ENCODE measurements at regions not wholly inside any gene's neighbourhood (a gene's known extent, or its start where the extent isn't known, plus 50 kb on each side); places are given as distances from the start of the nearest gene placed in this dataset.
"Not testable (repeated sequence)": the region's sequence is repeated elsewhere in the genome, so short reads cannot be mapped to it uniquely, and the experiment has no call there.

DNA sequence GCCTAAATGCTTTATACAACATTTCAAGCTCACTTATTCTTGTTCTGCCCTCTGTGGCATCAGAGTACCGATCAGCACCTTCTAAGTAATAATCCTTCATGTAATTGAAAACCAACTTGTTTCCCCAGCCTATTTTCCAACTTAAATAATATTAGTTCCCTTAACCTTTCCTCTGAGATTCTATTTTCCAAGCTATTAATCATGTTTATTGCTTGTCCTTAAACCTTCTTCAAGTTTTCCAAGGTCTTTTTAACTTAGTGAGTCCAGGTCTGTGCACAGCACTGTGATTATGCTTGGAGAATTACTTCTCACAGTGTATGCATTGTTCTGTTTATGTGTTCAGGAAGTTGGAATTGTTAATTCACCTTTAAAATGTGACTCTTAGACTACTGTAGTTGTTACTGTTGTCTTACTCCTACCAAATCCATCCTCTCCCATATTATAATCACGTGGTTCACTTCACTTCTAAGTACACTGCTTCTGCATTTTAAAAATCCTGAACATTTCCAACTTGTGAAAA lies 1039.3 kb upstream of the FOXG1 start:
- no peak for DNase-seq (ENCODE audit: low read depth in 2 of 2)

DNA sequence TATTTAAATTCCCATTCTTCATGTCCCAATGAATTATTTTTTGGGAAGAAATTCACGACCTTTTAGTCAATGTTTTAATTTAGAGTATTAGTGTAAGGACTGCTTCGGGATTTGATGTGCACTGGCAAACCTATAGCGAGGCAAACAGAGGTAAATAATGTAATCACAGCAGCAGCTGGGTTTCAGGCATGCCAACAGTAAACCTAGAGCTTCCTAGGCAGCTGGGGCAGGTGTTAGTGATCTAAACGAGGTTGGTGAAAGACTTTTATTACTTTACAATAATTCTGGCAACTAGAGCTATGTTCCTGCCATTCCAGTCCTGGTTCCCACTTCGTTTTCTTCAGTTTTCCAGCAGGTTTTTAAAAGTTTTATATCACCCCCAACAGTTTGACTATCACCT lies 1036.4 kb upstream of the FOXG1 start:
- DNase-seq (ENCODE audit: low read depth in 2 of 2) = no peak

DNA sequence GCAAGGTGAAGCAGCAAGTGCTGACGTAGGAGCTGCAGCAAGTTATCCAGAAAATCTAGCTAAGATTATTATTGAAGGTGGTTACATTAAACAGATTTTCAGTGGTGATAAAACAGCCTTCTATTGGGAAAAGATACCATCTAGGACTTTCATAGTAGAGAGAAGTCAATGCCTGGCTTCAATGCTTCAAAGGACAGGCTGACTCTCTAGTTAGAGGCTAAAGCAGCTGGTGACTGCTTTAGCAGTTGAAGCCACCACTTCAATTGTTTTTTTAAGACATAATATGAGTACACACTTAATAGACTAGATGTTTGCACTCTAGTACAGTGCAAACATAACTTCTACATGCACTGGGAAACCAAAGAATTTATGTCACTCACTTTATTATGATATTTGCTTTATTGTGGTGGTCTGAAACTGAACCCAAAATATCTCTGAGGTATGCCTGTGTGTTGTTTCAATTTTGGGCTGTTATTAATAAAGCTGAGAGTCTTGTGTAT lies 1026.9 kb upstream of the FOXG1 start:
- no peak for DNase-seq (ENCODE audit: low read depth in 2 of 2)

DNA sequence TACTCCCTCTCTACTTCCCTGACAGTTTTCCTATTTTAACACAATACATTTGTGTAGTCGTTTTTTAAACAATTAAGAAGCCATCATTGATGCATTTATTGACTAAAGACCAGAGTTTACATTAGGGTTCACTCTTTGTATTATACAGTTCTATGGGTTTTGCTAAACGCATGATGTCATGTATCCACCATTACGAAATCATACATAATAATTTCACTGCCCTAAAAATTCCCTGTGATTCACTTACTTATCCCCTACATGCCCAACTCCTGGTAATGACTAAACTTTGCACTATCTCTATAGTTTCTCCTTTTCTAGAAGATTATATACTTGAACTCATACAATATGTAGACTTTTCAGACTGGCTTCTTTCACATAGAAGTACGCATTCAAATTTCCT lies 1016.5 kb upstream of the FOXG1 start:
- DNase-seq (ENCODE audit: low read depth in 2 of 2) = no peak

DNA sequence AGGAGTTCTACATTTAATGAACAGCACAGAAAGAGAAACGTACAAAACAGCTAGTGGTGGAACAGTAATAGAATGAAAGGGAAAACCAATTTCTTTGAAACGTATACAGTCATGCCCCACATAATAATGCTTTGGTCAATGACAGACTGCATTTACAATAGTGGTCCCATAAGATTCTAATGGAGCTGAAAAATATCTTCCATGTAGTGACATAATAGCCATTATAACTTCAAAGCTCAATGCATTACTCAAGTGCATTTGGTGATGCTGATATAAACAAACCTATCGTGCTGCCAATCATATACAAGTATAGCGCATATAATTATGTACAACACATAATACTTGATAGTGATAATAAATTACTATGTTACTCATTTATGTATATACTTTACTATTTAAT lies 1008.9 kb upstream of the FOXG1 start:
- DNase-seq (ENCODE audit: low read depth in 2 of 2) = not testable (repeated sequence)

DNA sequence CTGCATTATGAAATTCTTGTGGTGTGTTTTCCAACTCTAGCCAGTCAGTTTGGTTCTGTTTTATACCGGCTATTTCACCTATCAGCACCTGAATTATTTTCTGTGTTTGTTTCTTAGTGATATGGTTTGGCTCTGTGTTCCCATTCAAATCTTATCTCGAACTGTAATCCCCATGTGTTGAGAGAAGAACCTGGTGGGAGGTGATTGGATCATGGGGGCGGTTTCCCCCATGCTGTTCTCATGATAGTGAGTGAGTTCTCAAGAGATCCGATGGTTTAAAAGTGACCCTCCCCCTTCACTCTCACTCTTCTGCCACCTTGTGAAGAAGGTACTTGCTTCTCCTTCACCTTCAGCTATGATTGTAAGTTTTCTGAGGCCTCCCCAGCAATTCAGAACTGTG lies 1006.2 kb upstream of the FOXG1 start:
- DNase-seq (ENCODE audit: low read depth in 2 of 2) = not testable (repeated sequence)

DNA sequence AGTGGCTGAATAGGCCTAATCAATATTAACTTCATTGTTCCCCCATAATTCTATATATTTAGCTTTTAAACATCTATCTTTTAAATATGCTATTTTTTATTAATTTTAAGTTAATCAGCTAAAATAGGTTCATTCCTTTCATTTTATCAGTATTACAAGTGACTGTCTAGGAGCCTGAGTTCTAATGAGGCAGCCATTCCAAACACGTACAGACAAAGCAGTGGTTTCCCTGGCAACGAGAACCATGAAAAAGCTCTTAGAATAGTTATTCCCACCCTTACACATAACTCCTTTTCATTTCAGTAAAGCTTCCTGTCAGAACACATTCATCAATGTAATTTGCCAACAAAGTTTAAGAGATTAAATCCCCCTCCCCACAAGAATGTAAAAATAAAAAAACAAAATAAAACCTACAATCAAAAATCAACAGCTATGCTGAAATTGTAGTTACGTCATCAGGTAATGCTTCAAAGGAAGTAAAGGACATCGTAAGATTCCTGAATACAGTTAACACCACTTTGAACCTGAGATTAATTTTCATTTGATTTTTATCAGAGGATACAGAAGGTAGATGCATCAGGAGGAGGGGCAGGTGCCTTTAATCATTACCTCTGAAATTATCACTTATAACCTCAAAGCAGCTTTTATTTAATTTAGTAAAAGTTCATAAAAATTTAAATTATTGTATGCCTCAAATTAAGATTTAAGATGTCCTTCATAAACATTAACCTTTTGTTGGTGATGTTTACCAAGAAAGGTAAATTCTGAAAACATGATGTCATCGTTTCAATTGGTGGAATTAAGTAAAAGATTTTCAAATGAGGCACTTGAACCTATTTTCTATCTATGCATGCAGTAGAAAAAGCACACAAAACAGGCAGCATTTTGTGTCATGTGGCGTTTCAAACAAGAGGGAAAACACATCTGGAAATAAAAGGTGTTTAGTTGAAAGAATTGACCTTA lies 967.2 kb upstream of the FOXG1 start:
- DNase-seq (ENCODE audit: low read depth in 2 of 2) = not testable (repeated sequence)

DNA sequence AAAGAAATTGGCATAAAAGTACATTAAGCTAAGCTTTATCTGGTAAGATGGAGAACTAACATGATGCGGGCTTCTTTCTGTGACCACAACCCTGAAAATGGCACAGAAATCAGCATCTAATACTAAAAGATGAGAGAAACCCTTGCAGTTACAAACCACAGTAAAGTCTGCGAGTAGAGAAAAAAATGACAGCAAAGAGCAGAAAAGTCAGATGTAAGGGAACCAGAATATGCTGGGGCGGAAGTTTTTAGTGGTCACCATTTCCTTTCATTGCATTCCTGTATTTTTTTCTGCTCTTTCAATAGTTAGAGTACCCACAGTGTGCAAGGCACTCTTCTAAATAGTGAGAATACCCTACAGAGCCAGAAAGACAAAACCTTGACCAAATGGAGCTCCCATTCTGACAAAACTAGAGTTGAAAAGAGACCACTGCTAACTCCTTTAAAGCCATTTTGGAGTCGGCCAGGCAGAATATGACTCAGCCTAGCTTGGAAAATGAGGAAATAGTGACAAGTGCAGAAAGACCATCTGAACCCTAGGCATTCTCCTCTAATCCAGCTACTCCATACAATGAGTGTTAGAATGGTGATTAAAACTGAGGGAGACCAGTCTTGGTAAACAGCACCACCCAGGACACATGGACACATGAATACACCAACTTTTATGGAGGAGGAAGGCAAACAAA lies 948.7 kb upstream of the FOXG1 start:
- DNase-seq (ENCODE audit: low read depth in 2 of 2) = not testable (repeated sequence)

DNA sequence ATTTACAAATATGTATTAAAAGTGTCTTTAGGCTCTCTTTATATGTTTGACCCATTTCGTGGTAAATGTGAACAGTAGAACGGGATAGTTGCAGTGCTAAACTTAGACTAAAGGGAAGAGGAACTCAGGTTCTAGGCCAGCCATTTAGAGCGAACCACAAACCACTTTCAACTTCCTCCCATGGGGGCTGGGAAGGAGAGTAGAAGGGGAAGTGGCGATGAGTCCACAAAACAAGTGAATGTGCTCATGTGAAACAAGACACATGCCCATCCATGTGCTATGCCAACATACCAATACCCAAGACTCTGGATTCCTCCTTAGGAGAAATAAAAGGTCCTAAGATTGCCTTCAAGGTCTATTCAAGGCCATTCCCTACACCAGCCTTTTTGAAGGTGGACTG lies 940.4 kb upstream of the FOXG1 start:
- DNase-seq (ENCODE audit: low read depth in 2 of 2) = not testable (repeated sequence)

DNA sequence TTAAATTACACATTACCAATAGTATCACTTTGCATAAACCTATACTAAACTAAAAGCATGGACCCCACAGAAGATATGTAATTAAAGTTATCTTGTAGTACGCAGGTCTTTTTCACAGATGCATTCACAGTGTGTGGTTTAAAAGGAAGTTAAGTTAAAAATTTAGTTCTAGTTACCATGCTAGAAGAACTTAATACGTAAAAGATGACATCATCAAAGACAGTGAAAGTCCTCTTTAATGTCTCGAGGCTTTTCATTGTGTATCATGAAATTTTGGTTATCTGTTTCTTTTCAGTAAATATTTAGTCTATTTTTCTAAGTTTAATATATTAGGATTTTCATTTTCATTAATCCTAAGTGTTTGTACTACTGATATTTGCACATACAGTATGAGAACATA lies 934.6 kb upstream of the FOXG1 start:
- not testable (repeated sequence) for DNase-seq (ENCODE audit: low read depth in 2 of 2)

DNA sequence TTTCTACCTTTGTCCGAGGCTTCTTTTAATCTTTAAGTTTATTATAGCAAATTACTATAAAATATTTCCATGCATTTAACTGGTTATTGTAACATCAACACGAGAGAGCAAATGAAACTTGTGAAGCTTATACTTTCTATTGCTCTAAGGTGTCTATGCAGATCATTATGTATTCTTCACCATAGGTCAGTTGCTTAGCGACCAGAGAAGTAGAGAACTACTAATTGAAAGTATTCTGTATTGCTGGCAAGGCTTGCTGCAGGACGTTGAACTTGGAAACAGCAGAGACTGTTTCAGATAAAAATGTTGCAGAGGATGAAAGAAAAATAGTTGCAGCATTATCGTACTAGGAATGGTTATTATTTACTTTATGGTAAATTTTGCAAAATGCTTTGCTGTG lies 933.6 kb upstream of the FOXG1 start:
- not testable (repeated sequence) for DNase-seq (ENCODE audit: low read depth in 2 of 2)

DNA sequence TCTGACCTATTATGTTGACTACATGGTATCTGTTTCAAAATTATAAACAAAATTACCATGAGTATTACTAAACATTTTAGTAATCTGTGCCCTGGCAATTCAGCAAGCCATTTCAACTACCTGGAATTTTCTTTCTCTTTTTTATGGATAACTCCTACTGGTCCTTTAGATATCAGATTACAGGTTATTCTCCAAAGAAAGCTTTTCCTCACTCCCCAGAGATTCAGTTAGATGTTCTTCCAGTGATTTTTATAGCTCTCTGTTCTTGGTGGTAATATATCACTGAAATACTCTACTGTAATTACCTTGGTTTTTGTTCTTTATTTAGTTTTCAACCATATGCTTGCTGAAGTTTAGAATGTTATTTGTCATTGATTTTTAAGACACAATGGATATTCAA lies 930.2 kb upstream of the FOXG1 start:
- no peak for DNase-seq (ENCODE audit: low read depth in 2 of 2)

DNA sequence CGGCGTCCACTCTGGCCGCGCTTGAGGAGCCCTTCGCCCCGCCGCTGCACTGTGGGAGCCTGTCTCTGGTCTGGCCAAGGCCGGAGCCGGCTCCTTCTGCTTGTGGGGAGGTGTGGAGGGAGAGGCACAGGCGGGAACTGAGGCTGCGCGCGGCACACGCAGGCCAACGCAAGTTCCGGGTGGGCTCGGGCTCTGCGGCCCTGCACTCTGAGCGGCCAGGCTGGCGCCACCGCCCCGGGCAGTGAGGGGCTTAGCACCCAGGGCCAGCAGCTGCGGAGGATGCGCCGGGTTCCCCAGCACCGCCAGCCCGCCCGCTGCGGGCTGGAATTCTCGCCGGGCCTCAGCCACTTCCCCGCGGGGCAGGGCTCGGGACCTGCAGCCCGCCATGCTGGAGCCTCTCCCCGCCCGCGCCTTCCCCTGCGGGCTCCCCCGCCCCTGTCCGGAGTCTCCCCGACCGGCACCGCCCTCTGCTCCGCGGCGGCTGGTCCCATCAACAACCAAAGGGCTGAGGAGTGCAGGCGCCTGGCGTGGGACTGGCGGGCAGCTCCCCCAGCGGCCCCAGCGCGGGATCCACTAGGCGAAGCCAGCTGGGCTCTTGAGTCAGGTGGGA lies 921.2 kb upstream of the FOXG1 start:
- DNase-seq (ENCODE audit: low read depth in 2 of 2) = no peak

DNA sequence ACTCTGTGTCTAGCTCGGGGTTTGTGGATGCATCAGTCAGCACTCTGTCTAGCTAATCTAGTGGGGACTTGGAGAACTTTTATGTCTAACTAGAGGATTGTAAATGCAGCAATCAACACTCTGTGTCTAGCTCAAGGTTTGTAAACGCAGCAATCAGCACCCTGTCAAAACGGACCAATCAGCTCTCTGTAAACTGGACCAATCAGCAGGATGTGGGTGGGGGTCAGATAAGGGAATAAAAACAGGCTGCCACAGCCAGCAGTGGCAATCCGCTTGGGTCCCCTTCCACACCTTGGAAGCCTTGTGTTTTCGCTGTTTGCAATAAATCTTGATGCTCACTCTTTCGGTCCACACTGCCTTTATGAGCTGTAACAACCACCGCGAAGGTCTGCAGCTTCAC lies 920.7 kb upstream of the FOXG1 start:
- no peak for DNase-seq (ENCODE audit: low read depth in 2 of 2)

DNA sequence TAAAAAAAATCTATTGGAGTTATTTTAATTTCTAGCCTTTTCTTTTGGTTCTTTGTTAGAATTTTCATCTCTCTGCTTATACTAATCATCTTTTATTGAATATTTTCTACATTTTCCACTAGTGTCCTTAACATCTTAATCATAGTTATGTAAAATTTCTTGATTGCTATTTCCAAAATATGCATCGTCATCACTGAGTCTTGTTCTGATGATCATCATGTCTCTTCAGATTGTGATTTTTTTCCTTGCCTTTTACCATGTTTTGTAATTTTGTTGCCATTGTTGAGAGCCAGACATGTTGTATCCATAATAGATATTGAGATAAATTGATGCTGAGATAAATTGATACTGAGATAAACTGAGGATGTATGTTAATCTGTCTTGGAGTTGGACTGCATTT lies 919.1 kb upstream of the FOXG1 start:
- not testable (repeated sequence) for DNase-seq (ENCODE audit: low read depth in 2 of 2)

DNA sequence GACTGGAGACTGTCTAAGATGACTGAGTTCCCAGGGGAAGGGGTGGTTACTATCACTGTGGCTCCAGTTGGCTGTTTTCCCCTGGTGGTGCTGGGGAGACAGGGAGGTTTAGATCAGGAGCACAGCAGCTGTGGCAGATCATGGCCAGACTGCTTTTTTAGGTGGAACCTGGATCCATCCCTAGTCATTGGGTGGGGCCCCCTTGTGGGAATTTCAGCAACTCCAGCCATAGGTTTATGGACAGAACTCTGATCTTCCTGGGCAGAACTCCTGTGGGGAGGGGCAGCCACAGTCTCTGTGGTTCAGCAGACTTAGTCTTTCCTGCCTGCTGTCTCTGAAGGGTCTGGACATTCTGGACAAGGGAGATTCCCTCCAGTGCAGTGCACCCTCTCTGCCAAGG lies 917.4 kb upstream of the FOXG1 start:
- not testable (repeated sequence) for DNase-seq (ENCODE audit: low read depth in 2 of 2)

DNA sequence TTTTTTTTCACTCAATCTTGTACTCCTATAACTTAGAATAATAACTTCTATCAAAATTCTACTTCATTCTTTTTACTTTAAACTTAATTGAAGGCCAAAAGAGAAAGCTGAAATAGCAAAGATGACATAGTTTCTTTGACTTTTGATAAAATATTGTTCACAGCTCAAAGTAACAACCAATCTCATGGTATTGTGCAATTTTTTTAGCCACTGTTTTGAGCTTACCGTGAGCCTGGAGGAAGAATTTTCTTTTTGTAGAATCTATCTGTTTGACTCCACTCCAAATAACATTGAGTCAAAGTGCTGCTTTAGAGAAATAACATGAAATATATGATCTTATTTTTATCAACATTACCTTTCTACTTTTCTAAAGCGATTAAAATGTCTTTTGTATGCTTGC lies 903.9 kb upstream of the FOXG1 start:
- no peak for DNase-seq (ENCODE audit: low read depth in 2 of 2)

DNA sequence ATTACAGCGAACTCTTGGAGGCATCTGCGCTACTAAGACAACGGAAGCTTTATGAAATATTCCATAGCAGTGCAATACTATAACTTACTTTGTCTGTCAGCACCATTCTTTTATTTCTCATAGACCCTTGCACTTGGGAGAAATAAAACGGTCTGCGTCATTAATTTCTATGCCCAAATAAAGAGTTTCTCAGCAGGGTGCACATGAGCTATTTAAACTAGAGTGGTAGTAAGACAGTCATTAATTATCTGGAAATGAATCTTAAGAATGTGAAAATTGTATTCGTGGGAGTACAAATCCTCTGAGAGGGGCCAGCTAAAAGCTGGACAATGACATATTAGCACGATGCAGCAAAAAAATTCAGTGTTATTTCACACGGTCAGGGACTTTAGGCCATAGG lies 903.4 kb upstream of the FOXG1 start:
- no peak for DNase-seq (ENCODE audit: low read depth in 2 of 2)

DNA sequence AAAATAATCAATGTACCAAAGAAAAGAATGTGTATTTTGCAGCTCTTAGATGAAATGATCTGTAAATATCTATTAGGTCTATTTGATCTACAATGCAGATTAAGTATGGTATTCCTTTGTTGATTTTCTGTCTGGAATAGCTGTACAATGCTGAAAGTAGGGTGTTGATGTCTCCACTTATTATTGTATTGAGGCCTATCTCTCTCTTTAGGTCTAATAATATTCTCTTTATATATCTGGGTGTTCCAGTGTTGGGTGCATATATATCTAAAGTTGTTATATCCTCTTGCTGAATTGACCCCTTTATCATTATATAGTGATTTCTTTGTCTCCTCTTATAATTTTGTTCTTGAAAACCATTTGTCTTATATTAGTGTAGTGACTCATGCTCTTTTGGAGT lies 885.5 kb upstream of the FOXG1 start:
- DNase-seq (ENCODE audit: low read depth in 2 of 2) = no peak

DNA sequence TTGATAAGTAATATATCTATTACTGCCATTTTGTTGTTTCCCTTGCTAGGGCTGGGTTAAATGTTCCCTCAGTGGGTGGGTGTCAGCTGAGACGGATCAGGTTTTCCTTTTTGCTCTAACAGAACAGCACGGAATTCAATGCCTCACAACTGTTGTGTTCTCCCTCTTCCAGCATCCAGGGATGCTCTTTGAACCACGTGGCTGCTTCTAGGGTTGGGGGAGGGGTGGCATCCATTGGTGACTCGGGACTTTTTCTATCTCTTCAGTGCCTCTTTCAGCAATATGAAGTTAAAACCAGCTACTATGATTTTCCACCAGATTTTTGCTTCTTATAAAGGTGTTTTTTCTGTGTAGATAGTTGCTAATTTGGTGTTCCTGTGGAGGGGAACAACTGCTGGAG lies 884.9 kb upstream of the FOXG1 start:
- no peak for DNase-seq (ENCODE audit: low read depth in 2 of 2)

DNA sequence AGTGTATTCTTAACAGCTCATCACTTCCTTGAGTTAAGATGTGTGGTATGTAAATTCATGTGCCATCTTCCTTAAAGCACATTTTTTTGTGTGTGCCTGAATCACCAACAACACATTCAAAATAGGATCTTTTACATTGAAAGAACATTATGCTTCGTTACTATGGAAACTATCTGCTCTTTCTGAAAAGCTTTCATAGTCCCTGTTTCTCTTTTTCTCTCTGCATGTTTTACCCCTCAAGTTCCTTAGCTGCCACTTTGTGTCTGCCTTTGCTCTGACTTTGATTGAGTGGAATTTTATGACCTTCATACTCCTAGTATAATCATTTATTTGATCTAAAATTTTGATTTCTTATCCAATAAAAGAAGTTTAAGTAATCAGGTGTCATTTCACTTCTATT lies 880.3 kb upstream of the FOXG1 start:
- no peak for DNase-seq (ENCODE audit: low read depth in 2 of 2)

DNA sequence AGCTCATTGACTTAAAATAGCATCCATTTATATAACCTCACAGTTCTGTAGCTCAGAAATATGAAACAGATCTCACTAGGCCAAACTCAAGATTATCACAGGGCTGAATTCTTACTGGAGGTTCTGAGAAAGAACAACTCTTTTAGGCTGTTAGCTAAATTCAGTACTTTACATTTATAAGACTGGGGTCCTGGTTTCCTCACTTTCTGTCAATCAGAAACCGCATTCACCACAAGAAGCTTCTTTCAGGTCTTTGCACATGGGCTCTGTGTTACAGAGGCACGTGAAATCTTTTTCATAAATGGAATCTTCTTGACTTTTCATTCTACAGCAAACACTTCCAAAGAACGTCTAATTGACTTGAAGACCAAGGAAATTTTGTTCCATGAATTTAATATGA lies 876.3 kb upstream of the FOXG1 start:
- no peak for DNase-seq (ENCODE audit: low read depth in 2 of 2)
